IPS-NIHi7 (cell line): ENCODE measurements at regions not wholly inside any gene's neighbourhood (a gene's known extent, or its start where the extent isn't known, plus 50 kb on each side); places are given as distances from the start of the nearest gene placed in this dataset.
"Not testable (repeated sequence)": the region's sequence is repeated elsewhere in the genome, so short reads cannot be mapped to it uniquely, and the experiment has no call there.

Experiments used
- DNase-seq: peaks from one replicate; pipeline ENCODE4 v3.0.0; 2012; ENCODE audit warnings: mixed read lengths; ENCODE audit errors: extremely low spot score

DNA sequence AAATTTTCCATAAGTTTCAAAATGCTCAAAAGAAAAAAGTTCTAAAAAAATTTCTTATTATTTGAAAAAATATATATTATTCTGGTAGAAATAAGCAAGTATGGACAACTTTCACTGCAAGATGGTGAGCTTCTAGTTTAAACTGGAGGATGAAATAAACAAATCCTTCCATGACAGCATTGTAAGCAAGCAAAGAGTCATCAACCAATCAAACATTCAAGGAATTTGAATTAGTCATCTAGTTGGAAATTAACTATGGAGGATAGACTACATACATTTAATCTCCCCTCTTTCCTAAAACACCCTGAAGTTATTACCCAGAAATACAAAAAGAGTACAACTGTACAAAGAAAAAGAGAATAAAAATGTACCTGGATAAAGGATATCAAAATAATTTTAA, 51.0 kb upstream of the IRX5 start:
- no peak for DNase-seq

DNA sequence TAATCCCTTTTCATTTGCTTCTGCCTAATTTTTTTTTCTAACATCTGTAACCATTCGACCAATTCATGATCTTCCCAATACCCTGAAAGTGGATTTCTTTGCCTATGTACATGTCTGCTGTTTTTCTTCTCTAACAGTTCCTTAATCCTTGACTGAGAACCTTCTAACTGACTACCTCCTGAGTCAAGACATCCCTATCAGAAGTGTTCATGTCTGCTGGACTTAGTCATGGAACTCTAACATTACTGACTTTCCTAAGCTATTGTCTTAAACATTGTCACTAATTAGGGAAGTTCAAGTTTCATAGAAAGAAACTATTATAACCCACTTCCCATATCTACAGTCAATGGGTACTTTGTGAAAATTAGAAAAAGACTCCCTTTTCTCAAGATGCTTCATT, 52.4 kb upstream of the IRX5 start:
- DNase-seq: no peak

DNA sequence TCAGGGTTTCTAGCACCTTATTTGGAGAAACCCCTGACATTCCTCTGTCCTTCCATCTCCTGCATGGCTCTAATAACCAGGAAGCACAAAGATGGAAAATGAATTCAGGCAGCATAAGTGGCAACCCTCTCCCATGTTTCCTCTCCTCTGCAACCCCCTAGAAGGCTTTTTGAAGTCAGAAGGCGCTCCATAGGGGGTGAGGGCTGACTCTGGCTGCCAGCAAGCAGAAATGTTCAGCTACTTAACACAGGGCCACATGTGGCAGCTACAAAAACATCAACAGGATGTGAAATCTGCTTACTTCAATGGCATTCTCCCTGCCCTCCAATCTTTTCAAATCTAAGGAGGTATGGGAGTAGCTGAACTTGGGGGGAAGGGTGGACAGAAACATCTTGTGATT, 55.2 kb upstream of the IRX5 start:
- DNase-seq: peak; percentile 28

DNA sequence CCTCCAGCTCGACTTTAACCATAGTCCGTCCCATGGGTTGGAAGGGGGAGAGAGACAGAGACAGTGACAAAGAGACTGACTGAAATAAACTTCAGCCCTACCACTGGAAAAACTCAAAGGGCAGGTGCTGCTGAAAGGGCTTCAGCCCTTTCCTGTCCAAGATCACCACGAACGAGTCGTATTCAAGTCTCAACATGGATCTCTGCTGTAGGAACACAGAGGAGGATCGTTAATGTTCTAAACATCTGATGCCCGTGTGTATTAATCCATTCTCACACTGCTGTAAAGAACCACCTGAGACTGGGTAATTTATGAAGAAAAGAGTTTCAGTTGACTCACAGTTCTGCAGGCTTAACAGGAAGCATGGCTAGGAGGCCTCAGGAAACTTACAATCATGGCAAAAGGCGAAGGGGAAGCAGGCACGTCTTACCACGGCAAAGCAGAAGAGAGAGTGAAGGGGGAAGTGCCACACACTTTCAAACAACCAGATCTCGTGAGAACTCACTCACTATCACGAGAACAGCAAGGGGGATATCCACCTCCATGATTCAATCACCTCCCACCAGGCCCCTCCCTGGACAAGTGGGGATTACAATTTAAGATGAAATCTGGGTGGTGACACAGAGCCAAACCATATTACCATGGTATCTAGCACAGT, 56.8 kb upstream of the IRX5 start:
- DNase-seq: not testable (repeated sequence)

DNA sequence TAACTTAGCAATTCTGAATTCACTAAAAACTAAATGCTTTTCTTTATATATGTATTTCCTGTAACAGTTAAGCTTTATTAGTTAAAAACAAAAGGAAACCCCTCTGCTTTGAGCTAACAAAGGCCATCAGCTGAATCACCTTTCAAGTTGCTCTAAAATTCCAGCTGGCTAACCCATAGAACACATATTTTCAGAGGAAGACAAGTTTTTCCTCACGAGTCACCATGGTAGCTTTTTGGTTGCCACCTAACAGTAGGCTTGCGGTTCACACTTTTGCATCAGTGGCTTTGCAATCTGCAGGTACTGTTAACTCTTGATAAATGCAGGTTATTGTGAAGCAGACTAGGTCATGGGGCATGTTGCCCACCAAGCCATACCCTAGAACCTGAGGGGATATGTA, 57.6 kb upstream of the IRX5 start:
- DNase-seq: no peak

DNA sequence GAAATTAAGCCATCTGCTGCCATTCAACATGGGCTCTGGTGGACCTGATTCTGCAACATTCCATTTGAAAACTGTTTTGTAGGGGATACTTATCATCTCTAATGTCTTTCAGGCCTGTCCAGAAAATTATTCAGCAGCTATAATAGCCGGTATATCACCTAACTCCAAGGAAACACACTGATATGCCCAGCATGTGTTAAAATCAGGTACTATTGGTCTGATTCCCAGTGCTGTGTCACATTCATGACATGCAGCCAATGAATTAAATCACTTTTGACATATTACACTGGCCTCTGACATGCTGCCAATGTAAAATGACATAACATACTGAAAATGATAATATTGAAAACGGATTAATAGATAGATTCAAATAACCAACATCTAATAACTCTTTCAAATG, 60.5 kb upstream of the IRX5 start:
- no peak for DNase-seq

DNA sequence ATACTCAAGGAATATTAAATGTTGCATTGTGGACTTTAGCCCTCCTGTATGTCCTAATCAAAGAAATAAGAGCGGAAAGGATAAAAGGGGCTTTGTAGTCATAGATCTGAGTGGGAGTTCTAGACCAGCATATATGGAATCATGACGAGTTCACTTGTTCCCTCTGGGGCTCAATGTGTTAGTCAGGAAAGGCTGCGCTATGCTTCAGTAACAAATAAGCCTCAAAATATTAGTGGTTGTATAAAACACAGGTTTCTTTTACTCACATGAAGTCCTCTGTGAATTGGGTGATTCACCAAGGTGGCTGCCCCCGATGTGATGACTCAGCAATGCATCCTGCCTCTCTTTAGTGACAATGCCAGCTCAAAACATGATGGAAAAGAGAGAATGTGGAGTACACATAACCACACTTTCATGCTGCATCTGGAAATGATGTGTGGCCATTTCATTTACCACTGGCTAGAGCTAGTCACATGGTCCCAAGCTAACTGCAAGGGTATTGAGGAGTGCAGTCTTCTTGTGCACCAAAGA, 63.3 kb upstream of the IRX5 start:
- no peak for DNase-seq

DNA sequence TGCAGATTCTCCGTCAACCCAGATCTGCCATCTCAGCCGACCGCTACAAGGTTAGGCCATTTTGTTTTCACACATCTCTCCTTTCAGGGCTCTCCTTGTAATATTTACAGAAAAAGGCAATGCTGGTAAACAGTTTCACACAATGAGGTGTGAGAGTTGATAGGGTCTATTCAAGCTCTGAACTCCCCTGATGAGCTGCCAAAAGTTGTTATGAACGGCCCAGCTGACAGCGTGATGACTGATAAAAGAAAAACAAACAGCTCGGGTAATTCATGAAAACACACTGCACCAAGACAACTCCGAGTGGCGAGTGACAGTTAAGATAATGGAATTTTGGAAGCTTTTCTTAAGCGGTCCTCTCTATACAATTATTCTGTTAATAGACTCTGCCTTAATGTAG, 68.1 kb upstream of the IRX5 start:
- no peak for DNase-seq

DNA sequence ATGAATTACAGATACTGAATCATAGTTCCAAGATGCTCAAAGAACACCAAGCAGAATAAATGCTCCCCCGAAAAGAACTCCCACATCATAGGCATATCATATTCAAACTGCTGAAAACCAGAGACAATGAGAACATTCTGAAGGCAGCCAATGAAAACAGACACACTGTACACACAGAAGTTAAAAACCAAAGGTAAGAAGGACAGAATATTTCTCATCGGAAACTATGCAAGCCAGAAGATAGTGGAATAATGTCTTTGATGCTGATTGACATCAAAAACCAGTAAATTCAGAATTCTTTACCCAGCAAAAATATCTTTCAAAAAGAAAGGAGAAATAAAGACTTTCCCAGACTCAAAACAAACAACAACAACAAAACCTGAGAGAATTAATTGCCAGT, 73.8 kb upstream of the IRX5 start:
- no peak for DNase-seq

DNA sequence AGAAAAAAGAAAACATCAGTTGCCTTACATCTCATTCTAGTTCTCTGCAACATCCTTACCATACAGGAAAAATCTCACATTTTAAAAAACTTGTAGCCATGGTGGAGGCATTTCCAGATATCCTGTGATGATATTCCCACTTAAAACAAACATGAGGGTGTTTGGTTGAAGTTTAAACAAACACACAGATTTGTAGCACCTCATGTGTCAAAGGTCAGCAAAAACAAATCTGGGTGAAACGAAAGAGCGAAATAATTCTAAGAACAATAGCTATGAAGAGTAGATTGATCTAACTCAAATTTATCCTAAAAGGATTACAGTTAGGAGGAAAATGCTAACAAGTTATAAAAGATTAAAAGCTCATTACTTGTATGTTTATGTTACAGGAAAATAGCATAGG, 83.1 kb upstream of the IRX5 start:
- DNase-seq: no peak

DNA sequence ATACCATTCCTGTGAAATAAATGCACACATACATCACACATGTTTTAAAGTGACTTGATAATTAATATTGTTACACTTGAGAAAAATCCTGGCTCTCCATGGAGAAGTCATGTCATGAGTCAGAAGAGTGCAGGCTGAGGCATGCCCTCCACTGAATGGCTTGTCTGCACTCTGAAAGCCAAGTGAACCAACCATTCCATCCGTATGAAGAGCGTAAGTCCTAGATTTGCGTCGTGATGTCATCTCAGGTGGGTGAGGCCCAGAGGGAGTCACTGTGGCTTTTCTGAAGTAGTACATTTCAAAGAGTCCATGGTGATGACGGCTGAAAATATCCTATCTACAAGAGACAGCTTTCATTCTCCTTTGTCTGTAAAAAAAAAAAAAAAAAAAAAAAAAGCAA, 83.5 kb upstream of the IRX5 start:
- no peak for DNase-seq

DNA sequence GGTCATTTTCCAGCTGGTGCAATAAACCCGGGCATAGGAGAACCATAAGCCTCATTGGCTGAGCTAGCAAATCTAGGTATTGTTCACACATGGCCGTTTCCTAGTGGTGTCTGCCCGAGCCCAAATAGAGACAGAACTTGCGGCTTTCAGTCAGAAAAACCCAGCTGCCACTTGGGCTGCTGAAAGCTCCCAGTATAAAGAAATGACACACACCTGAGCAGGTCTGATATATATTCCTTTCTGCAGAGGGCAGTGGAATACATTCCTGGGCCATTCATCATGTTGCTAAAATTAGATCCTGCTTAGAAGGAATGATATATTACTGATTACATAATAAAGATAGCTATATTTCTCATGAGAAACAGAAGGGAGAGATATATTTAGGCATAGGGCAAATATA, 83.9 kb upstream of the IRX5 start:
- no peak for DNase-seq

DNA sequence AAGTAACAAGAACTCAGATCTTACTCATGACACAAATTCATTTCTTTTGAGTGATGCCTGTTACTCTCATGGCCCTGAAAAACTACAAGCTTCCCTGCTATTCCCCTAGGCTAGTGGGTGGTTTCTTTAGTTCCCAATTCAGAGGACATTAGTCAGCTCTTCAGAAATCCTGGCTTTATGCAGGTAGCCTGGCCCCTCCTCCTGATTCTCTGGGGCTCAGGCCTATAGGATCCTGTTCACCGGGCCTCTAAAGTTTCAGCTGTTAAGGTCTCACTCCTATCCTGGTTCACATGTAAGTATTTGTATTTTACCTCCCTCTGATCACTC, 87.3 kb upstream of the IRX5 start:
- no peak for DNase-seq

DNA sequence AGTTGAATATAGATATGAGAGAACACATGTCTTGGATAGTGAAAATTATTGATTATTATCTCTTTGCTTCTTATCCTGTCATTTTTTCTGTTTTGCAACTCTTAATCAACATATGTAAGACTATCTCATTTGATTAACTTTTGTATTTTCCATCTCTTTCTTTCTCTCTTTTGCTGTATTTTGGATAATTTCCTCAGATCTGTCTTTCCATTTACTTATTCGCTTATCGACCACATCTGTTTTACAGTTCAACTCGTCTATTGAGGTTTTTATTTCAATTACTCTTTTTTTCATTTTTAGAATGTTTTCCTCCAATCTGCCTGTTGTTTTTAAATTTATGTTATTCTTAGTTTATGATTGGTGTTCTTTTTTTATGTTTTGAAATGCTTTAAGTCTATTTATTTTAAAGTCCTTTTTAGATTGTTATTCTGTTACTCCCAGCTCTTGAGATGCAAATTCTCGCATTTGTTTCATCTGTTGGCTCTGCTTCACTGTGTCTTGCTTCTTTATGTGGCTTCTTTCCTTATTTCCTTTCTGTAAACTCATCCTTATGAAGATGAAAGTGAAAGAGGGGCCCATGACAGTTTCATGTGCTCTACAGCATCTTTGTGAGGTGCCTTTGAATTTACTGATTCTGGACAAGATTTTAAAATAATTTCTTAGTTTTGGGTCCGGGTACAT, 87.8 kb upstream of the IRX5 start:
- DNase-seq: no peak

DNA sequence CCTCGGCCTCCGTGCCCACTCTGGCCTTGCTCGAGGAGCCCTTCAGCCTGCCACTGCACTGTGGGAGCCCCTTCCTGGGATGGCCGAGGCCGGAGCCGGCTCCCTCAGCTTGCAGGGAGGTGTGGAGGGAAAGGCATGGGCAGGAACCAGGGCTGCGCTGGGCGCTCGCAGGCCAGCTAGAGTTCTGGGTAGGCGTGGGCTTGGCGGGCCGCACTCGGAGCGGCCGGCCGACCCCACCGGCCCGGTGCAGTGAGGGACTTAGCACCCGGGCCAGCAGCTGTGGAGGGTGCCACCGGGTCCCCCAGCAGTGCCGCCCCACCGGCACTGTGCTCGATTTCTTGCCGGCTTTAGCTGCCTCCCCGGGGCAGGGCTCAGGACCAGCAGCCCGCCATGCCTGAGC, 101.0 kb upstream of the IRX5 start:
- DNase-seq: no peak

DNA sequence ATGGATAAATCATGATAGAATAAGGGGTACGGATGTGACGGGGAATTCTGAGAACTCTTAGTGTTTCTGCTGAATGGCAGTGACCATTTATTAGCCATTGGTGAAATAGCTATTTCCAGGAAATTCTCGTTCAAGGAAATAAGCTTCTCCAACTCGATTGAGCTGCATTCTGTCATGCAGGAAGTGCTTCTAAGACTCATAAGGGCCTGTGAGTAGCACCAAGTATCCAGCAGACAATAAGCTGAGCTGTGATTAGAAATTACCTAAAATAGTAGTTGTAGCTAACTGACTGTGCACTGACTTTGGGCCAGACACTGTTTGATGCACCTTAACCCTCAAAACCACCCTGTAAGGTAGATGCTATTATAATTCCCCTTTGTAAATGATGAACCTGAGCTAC, 107.8 kb upstream of the IRX5 start:
- no peak for DNase-seq

DNA sequence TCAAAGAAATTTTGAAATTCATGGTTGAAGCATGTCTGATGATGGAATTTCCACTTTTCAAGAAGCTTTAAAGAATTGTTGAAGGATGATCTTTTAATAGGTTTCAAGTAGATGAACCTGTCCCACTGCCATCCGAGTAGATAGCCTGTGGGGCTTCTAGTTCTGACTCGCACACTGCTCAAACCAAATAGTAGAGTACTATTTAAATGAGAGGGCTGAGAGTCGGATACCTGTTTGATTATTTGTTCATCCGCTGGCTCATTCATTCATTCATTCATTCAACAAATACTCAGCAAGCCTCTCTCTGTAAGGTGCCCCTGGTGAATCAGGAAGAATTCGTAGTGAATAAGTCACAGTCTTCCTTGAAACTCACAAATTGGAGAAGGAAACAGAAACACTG, 108.2 kb upstream of the IRX5 start:
- DNase-seq: no peak

DNA sequence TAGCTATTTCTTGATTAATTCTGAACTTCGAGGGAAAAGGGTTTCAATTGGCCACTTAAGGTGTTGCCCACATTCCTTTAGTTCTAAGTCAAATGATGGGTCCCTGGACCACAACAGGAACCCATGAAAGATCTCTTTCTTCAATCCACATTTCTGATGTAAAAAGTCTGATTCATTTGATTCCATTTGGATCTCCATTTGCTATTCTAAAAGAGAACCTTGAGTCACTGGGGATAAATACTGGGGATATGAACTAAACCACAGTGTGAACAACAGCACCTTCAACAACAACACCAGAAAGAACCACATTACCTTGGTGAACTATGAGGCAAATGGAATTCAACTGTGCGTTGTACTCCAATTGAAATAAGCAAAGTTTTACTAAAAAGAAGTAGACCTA, 108.9 kb upstream of the IRX5 start:
- no peak for DNase-seq

DNA sequence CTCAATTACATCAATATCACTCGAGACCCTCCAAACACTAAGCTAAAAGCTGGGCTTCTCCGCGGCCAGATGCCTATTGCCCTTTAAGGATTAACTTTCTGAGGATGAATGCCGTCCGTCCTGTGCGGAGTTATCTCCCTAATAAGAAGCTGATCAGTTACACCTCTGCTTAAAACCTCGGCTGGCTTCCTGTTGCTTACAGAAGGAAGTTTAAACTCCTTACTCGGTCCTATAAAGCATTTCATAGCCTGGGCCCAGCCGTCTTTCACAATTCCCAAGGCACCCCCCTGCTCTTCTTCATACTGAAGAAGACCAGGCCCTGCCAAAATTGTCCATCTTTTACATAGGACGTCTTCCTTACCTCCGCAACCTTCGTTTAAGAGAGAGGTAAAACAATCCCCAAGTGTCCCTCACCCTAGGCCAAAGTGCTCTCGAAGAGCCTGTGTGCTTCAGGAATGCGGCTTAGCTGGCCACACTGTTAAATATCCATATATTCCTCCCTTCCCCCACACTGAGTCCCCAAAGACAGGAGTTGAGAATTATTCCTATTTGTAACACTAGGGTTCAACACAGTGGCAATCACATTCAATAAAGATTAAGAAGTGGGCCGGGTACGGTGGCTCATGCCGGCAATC, 112.6 kb upstream of the IRX5 start:
- peak; percentile 26 for DNase-seq

DNA sequence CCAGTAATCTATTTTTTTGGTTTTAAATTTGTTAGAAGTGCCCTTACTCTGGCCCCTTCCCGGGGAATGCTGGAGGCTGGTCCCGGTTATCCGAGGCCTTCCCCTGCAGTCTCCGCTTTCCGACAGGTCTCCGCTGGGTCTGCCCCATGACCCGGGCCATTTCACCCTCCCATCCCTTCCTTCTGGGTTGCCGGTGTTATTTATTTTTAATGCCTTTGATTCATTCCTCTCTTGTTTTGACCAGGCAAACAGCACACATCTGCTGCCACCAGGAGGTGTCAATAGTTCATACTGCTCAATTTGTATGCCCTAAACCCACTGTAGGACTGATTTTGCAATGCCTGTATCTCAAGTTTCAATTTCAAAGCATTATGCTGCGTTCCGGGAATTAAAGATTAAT, 113.2 kb upstream of the IRX5 start:
- DNase-seq: peak; percentile 43

DNA sequence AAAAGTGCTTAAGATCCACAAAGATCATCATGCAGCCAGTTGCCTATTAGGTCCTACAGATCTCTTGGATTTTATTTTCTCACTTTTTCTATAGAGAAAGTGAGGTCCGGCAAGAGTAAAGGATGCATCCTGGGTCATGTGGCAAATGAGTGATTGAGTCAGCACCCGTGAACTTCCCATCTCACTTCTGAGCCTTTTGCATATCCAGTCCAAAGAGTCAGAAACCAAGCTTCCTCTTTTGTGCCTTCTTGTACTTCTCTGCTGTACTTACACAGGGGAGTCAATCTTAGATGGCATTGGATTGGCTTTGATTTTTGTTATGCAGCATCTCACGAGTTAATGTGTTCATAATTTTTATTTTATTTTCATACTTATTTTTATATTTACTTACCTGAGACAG, 114.2 kb upstream of the IRX5 start:
- DNase-seq: no peak

DNA sequence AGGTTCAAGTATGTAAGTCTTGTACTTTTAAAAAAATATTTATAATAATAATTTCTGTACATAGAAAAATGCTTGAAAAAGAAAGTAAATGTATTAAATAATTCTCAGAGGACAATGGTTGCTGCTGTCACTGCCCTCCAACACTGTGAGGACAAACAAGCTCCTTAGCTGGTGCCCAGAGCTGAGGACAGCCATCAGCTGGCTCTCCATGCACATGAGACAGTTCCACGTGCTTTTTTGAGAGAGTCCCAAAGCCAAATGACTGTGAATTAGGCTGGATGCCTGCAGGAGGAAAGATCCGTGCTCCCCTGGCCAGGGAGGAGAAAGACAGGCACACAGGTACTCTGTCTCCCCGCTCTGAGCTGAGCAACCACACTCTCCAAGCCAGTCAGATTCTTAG, 115.5 kb upstream of the IRX5 start:
- DNase-seq: no peak

DNA sequence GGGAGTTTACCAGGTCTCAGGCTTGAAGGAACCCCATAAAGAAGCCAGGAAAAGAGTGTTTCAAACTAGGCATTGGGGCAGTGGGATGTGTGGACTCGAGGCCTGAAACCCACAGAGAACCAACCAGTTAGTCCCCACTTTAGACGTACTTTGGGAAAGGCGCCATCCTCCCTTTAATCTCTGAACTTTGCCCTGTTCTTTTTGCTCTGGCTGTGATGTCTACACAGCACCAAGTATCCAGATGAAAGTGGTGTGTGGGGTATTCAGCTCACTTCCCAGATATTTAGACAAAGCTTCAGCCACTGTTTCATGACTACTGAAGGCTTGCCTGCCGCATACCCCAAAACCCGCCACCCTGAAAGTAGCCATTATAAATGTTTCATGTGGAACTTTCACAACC, 116.9 kb upstream of the IRX5 start:
- DNase-seq: no peak
